ENCODE measurements at regions not wholly inside any gene's neighbourhood (a gene's known extent, or its start where the extent isn't known, plus 50 kb on each side); places are given as distances from the start of the nearest gene placed in this dataset.

GRCh38 chr2:217729421-217730053 lies 273.3 kb downstream of the TNS1 start:
- TF ChIP-seq POLR2A (IDR thresholded peaks at IDR 0.05) (no peak), CTCF (IDR thresholded peaks at IDR 0.05) (no peak)
